HUES48 (cell line): ENCODE measurements at regions not wholly inside any gene's neighbourhood (a gene's known extent, or its start where the extent isn't known, plus 50 kb on each side); places are given as distances from the start of the nearest gene placed in this dataset.

Source experiments
- H3K27ac ChIP-seq: one replicate; pipeline ENCODE4 v1.7.0; 2013; ENCODE audit warnings: low read depth, low read length, inconsistent platforms
- H3K27me3 ChIP-seq: 2 replicates; pipeline ENCODE4 v1.6.1; 2013; ENCODE audit warnings: mild to moderate bottlenecking, low read length; ENCODE audit not compliant: control insufficient read depth, insufficient read depth
- H3K36me3 ChIP-seq: 2 replicates; pipeline ENCODE4 v1.6.1; 2013; ENCODE audit warnings: low read length; ENCODE audit not compliant: control insufficient read depth, insufficient read depth
- H3K4me1 ChIP-seq: 2 replicates; pipeline ENCODE4 v1.6.1; 2013; ENCODE audit warnings: mild to moderate bottlenecking, low read length; ENCODE audit not compliant: control insufficient read depth, insufficient read depth
- H3K4me3 ChIP-seq: 2 replicates; pipeline ENCODE4 v1.5.1; 2013; ENCODE audit warnings: mild to moderate bottlenecking, low read depth, low read length
- H3K9ac ChIP-seq: 2 replicates; pipeline ENCODE4 v1.6.1; 2013; ENCODE audit warnings: mild to moderate bottlenecking, low read depth, low read length, moderate library complexity
- H3K9me3 ChIP-seq: 2 replicates; pipeline ENCODE4 v1.6.1; 2013; ENCODE audit warnings: low read length; ENCODE audit not compliant: control insufficient read depth, insufficient read depth

DNA sequence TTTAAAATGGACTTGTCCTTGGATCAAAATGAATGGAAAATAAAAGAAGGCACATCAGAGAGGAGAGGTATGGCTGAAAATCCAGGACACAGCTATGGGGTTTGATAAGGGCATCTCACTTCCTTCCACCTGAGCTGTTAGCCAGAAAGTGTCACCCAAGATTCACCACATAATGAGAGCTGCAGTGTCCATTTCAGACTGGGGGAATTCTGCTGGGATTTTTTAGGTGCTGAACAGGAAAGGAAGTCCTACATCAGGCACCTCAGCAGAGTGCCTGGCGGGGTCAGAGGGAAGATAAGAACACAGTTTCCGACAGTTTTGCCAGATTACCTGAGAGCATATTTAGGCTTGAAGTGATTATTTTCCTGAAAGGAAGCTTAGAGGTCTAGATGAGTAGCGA is 187.6 kb upstream of the HNMT start:
- H3K9ac ChIP-seq: no peak overlapping the region
- no peak overlapping the region for H3K27ac ChIP-seq
- H3K36me3 ChIP-seq: no peaks in the 10 kb centered on the region
- H3K9me3 ChIP-seq: peaks cover 4% of the 10 kb centered on the region; the same call in 1 of the 2 replicates
- 0 out of 2 replicates have a peak, but pooled peaks cover 5% of the 10 kb centered on the region for H3K4me1 ChIP-seq
- no peak overlapping the region for H3K4me3 ChIP-seq
- H3K27me3 ChIP-seq: no peaks in the 10 kb centered on the region

DNA sequence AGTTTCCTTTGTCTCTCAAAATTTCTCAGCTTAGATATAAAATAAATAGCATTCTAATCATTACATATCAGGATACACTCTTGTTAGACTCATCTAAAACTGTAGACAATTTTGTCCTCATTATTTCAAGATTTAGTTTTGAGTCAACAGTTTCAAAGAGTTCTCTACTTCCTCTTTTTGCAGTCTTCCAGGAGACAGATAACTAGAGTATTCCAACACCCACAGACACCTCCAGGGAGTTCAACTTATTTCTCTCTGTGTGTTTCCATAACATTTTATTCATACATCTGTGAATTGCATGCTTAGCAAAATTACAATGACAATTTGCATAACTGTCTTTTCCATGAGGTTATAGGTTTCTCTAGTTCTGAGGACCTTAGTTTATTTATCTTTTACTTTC is 166.6 kb upstream of the HNMT start:
- H3K4me1 ChIP-seq: no peaks in the 10 kb centered on the region
- H3K36me3 ChIP-seq: no peaks in the 10 kb centered on the region
- no peak overlapping the region for H3K4me3 ChIP-seq
- H3K27me3 ChIP-seq: no peaks in the 10 kb centered on the region
- H3K9me3 ChIP-seq: peaks cover 14% of the 10 kb centered on the region
- no peak overlapping the region for H3K9ac ChIP-seq
- no peak overlapping the region for H3K27ac ChIP-seq

DNA sequence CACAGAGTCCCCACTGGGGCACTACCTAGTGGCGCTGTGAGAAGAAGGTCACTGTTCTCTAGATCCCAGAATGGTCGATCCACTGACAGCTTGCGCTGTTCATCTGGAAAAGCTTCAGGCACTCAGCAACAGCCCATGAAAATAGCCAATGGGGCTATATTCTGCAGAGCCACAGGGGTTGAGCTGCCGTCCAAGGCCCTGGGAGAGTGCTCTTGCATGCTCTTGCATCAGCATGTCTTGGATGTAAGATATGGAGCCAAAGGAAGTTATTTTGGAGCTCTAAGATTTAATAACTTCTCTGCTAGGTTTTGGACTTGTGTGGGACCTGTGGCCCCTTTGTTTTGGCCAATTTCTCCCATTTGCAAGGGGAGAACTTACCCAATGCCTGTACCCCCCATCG is 164.7 kb upstream of the HNMT start:
- H3K36me3 ChIP-seq: no peaks in the 10 kb centered on the region
- peaks cover 14% of the 10 kb centered on the region for H3K9me3 ChIP-seq
- H3K27me3 ChIP-seq: no peaks in the 10 kb centered on the region
- no peak overlapping the region for H3K4me3 ChIP-seq
- H3K27ac ChIP-seq: no peak overlapping the region
- no peaks in the 10 kb centered on the region for H3K4me1 ChIP-seq
- H3K9ac ChIP-seq: no peak overlapping the region

DNA sequence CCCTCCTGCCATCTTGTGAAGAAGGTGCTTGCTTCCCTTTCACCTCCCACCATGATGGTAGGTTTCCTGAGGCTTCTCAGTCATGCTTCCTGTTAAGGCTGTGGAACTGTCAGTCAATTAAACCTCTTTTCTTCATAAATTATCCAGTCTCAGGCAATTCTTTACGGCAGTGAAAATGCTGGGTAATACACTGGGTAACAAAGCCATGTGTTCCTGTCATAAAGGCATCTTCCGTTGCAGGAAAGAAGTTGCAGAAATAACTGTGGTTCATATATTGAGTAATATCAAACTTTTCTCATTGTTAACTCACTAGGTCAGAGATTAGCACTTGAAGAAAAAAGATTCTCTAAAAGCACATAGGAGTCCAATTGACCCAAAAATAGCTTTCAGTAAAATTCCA is 163.9 kb upstream of the HNMT start:
- no peaks in the 10 kb centered on the region for H3K27me3 ChIP-seq
- H3K4me1 ChIP-seq: no peaks in the 10 kb centered on the region
- H3K4me3 ChIP-seq: no peak overlapping the region
- H3K36me3 ChIP-seq: no peaks in the 10 kb centered on the region
- H3K27ac ChIP-seq: no peak overlapping the region
- H3K9ac ChIP-seq: no peak overlapping the region
- H3K9me3 ChIP-seq: peaks cover 14% of the 10 kb centered on the region

DNA sequence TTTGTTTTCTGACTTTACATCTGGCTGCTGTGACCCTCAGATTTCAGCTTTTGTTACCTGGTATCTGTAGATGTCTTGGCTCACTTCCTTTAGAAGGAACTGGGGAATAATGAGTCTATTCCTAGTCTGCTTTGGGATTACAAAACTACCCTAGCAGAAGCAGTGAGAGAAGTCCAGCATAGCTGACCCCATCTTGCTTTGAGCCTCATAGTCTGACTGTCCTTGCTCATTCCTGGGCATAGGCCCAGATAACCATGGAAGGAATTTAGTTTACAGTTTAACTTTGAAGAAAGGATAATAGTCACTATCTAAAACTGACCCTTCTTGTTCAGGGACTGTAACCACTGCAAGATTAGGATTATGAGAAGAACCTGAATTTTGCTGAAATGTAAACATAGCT is 163.0 kb upstream of the HNMT start:
- Histone ChIP-seq H3K9ac (no peak overlapping the region), H3K27ac (no peak overlapping the region), H3K4me3 (no peak overlapping the region), H3K4me1 (peaks cover 8% of the 10 kb centered on the region), H3K27me3 (no peaks in the 10 kb centered on the region), H3K9me3 (peaks cover 14% of the 10 kb centered on the region), H3K36me3 (no peaks in the 10 kb centered on the region)

DNA sequence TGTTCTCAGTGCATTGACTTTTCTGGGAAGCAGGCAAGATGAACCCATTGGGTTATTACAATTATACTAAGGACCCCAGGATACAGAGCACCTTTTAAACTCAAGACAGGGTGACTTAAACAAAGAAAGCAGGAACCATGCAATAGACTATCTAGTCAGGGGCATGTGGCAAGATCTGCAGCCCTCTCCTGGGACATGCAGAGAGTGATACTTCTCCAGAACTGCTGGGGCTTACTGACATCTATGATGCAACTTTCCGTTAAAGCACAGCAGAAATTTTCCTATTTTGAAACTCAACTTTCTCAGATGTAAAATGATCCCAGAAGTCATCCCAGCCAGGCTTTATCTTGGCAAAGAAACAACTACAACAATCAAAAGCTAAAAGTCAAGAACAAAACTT is 162.2 kb upstream of the HNMT start:
- Histone ChIP-seq H3K27me3 (no peaks in the 10 kb centered on the region), H3K4me3 (no peak overlapping the region), H3K9me3 (peaks cover 14% of the 10 kb centered on the region), H3K4me1 (peaks cover 9% of the 10 kb centered on the region), H3K36me3 (no peaks in the 10 kb centered on the region), H3K9ac (no peak overlapping the region), H3K27ac (no peak overlapping the region)

DNA sequence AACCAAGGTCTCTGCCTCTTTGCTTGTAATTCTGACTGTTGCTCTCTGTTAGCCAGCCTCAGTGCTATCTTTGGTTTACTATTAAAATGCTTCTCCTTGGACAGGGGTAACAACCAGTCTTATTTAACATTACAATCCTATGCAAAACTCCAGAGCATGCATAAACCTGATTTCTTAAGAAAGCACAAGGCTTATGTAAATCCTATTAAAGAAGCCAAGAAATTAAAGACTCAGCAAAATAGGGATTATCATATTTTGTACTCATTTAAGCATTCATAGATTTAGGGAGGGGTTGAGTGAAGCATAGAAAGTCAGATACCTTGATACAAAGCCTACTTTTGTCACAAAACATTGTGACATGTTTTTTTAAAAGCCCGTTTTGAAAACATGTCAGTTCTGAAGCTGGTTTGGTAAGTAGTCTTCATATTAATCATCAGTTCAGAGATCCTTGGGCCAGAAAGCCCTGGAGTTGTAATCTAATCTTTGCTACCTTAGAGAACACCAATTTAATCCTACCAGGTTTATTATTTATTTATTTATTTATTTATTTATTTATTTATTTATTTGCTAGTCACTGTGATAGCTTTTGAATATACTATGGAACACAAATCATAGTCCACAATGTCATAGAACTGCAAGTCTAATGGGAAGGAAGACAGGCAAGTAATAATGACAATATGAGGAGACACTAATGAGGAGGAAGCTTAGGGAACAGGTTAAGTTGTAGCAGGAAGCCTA is 158.0 kb upstream of the HNMT start:
- Histone ChIP-seq H3K4me3 (no peak overlapping the region), H3K9me3 (peaks cover 15% of the 10 kb centered on the region), H3K36me3 (no peaks in the 10 kb centered on the region), H3K27ac (no peak overlapping the region), H3K27me3 (no peaks in the 10 kb centered on the region), H3K9ac (no peak overlapping the region), H3K4me1 (peaks cover 9% of the 10 kb centered on the region)

DNA sequence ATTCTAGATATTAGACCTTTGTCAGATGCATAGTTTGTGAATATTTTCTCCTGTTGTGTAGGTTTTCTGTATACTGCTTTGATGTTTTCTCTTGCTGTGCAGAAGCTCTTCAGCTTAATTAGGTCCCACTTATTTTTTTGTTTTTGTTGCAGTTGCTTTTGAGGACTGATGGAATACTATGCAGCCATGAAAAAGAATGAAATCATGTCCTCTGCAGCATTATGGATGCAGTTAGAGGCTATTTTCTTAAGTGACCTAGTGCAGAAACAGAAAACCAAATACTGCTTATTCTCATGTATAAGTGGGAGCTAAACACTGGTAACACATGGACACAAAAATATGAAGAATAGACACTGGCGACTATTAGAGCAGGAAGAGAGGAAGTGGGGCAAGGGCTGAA is 155.0 kb upstream of the HNMT start:
- Histone ChIP-seq H3K4me1 (peaks cover 9% of the 10 kb centered on the region), H3K4me3 (no peak overlapping the region), H3K9me3 (peaks cover 4% of the 10 kb centered on the region; the same call in 1 of the 2 replicates), H3K36me3 (no peaks in the 10 kb centered on the region), H3K9ac (no peak overlapping the region), H3K27me3 (no peaks in the 10 kb centered on the region), H3K27ac (no peak overlapping the region)

DNA sequence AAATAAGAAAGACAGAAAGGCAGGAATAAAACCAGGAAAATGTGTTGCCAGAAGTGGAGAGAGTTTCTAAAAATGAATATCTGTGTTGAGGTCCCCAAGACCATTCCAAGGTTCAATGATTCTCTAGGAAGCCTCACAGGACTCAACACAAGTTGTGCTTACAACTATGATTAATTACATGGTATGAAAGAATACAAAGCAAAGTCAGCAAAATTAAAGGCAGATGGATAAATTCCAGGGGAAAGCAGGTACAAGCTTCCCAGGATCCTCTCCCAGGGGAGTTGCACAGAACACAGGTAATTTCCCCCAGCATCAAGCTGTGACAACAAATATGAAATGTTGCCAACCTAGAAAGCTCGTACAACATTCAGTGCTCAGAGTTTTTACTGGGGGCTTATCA is 154.4 kb upstream of the HNMT start:
- H3K9ac ChIP-seq: no peak overlapping the region
- no peak overlapping the region for H3K4me3 ChIP-seq
- no peaks in the 10 kb centered on the region for H3K36me3 ChIP-seq
- peaks cover 9% of the 10 kb centered on the region for H3K4me1 ChIP-seq
- H3K27me3 ChIP-seq: no peaks in the 10 kb centered on the region
- H3K9me3 ChIP-seq: peaks cover 4% of the 10 kb centered on the region; the same call in 1 of the 2 replicates
- no peak overlapping the region for H3K27ac ChIP-seq

DNA sequence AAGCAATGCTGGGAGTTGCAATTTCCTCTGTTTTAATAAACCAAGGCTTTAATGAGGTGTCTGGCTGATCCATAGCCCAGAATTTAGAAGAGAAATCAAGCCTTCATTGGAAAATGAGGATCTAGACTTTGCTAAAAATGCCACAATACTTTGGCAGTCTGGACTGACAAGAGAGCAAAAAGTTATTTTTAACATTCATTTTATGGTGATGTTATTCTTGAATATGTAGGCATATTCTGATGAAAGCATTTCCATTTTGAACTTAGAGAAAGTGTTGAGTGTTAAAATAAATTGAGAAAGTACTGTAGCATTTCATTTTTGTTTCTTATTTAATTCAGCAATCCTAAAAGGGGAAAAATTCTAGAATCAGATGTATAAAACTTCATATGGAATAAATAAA is 151.8 kb upstream of the HNMT start:
- H3K9me3 ChIP-seq: peaks cover 4% of the 10 kb centered on the region; the same call in 1 of the 2 replicates
- no peaks in the 10 kb centered on the region for H3K36me3 ChIP-seq
- no peaks in the 10 kb centered on the region for H3K4me1 ChIP-seq
- H3K27ac ChIP-seq: no peak overlapping the region
- H3K27me3 ChIP-seq: no peaks in the 10 kb centered on the region
- no peak overlapping the region for H3K9ac ChIP-seq
- H3K4me3 ChIP-seq: no peak overlapping the region

DNA sequence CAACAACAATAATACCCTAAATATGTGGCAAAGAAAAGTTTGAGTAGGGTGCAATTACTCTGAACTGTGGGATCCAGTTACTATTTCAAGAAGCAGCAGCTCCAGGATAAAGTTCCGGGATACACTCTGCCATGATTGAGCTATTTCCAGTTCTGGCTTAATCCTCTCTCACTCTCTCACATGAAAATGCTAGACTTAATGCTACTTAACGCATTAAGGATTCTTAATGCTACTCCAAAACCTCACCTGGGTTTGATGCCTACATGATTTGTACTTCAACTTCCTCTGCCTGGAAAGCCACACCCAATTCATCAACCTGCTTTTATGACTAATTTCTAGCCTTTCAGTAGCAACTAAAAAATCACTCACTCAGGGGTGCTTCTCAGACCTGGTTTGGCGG is 151.1 kb upstream of the HNMT start:
- Histone ChIP-seq H3K4me3 (no peak overlapping the region), H3K27ac (no peak overlapping the region), H3K4me1 (no peaks in the 10 kb centered on the region), H3K27me3 (no peaks in the 10 kb centered on the region), H3K36me3 (no peaks in the 10 kb centered on the region), H3K9me3 (peaks cover 4% of the 10 kb centered on the region; the same call in 1 of the 2 replicates), H3K9ac (no peak overlapping the region)
